HG03439 (cell line): ENCODE measurements at regions not wholly inside any gene's neighbourhood (a gene's known extent, or its start where the extent isn't known, plus 50 kb on each side); places are given as distances from the start of the nearest gene placed in this dataset.
"Not testable (repeated sequence)": the region's sequence is repeated elsewhere in the genome, so short reads cannot be mapped to it uniquely, and the experiment has no call there.

ENCODE experiments used
- ATAC-seq: cut with Tn5 transposase; IDR thresholded peaks from one replicate; pipeline ENCODE4 v1.9.1; 2021; ENCODE audit warnings: mild to moderate bottlenecking, moderate library complexity; ENCODE audit not compliant: unreplicated experiment

- no peak for ATAC-seq
Observed at GRCh38 chr12:28973491-28973890, 175.6 kb upstream of the FAR2 start.

DNA sequence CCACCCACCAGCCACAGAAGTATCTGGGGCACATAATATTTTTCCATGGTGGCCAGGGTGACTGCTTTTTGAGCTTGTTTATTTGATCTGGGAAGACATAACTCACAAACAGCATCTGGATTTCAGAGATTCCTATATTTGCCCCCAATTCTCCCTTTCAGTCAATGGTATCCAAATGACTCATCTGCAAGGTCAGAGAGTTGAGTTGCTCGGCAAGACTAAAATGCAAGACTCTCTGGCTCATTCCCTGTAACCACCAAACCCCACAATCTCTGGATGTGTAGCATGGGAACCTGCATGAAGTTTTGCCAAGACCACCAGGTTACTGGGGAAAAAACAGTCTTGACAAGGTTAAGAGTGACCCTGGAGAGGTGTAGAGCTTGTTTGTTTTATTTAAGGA is 174.9 kb upstream of the FAR2 start:
- no peak for ATAC-seq

- ATAC-seq, result no peak
Observed at GRCh38 chr12:28974883-28975282, 174.2 kb upstream of the FAR2 start.

GRCh38 chr12:28975564-28976340 is 173.3 kb upstream of the FAR2 start:
- ATAC-seq, result no peak

GRCh38 chr12:28980436-28980835 is 168.6 kb upstream of the FAR2 start:
- ATAC-seq, result no peak

- ATAC-seq, result no peak
Observed at GRCh38 chr12:28987538-28988324, 161.3 kb upstream of the FAR2 start.

- ATAC-seq, result no peak
Observed at GRCh38 chr12:28988325-28988704, 160.8 kb upstream of the FAR2 start.

GRCh38 chr12:28991626-28992025 is 157.5 kb upstream of the FAR2 start:
- ATAC-seq, result no peak

- ATAC-seq, result no peak
Observed at GRCh38 chr12:28993720-28994119, 155.4 kb upstream of the FAR2 start.

- no peak for ATAC-seq
Observed at GRCh38 chr12:28994179-28994715, 154.8 kb upstream of the FAR2 start.

DNA sequence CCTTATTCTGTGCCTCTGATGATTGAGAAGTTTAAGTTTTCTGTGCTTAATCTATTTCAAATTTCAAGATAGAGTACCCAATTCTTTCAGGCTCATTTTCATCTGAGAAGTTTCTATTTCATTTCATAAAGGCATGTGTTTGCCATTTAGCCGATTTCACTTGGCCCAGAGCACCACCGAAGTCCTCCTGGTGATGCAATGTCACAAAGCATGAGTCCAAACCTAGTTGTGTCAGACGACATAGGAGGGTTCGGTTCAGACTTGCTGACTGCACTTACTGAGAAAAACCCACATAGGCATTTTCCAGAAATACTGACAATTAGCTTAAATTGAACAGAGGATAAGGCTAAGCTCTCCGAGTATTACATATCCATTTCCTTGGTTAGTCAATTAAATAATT is 152.4 kb upstream of the FAR2 start:
- ATAC-seq, result no peak

DNA sequence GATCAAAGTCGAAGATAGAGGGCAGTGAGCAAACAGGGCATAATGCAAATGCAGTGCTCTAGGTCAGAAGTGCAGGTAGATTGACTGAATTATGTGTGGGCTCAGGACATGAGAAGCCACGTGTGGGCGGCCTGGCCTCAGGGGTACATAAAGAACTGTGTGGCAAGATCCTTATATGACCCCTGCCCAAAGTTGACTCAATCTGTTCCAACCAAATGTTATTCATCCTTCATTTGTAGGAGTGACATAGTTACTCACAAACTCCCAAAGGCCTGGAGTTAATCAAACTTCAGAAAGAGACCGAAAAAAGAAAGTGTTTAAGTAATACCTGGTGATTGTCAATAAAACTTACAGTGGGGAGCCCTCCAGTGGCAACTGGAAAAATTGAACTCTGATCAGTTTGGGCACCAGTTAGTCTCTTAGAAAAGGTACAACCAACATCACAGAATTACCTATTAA is 150.4 kb upstream of the FAR2 start:
- no peak for ATAC-seq

DNA sequence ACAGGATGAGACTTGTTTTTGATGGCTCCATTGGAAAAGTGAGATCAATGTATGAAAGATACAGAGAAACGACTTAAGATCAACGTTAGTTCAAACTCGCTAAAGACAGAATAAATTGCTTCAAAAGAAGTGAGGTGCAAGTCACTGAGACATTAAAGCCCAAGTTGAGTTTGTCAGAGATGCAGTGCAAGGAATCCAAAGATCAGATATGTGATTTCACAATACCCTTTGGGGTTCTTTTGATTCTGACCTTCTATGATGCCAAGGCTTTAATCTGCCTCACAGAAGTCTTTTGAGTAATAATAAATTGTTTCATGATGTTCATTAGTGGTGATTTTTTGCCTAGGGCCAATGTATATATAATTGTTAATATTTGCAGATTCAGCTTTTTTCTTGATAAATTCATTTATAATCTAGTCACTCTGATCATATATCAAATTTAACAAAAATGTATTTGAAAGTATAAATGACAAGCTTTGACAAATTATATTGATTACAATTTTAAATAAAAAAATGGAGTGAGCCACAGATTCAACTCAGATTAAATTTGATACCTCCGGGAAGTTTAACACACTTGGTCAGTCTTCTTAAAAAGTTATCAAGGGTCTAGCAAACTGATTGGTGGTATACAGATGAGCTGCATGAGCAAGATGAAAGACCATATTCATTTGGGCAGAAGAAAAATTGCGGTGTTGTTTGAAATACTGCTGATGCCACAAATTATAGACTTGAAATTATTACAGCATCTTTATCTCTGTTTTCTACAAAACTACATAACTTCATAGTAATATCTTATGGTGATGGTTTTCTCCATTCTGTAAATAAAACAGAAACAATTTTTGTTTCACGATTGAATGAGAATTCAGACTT is 144.8 kb upstream of the FAR2 start:
- no peak for ATAC-seq

GRCh38 chr12:29004936-29005304 is 144.2 kb upstream of the FAR2 start:
- ATAC-seq, result no peak

GRCh38 chr12:29008786-29009185 is 140.3 kb upstream of the FAR2 start:
- ATAC-seq, result no peak

GRCh38 chr12:29012673-29013072 is 136.4 kb upstream of the FAR2 start:
- no peak for ATAC-seq

DNA sequence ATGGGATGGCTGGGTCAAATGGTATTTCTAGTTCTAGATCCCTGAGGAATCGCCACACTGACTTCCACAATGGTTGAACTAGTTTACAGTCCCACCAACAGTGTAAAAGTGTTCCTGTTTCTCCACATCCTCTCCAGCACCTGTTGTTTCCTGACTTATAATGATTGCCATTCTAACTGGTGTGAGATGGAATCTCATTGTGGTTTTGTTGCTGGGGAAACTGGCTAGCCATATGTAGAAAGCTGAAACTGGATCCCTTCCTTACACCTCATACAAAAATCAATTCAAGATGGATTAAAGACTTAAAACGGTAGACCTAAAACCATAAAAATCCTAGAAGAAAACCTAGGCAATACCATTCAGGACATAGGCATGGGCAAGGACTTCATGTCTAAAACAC is 131.5 kb upstream of the FAR2 start:
- not testable (repeated sequence) for ATAC-seq

DNA sequence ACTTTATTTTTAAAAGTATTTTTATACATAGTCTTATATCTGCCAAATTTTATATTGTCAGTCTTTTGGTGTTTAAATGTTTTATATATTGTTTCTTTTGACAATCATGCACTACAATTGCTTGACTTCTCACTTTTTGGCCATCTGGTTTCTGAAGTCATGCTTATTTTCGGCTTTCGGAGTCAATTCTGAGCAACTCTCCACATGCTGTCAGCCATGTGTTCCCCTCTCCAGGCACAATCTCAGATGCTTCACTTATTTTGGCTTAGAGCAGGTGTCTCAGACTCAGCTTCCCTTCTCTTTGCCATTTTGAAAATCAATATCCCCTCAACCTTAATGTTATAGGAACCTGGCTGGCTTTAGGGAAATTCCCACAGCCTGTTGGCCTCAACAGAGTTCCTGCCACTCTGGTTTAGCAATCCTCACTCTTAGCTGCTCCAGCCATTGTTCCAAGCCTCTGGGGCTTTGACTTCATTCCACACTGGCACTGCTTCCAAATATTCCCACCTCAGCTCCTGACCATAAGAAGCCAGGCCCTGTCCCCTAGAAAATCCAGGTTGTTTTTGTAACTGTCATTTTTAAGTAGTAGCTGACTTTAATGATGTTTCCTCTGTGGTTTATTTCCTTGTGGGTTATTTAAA is 125.5 kb upstream of the FAR2 start:
- no peak for ATAC-seq

DNA sequence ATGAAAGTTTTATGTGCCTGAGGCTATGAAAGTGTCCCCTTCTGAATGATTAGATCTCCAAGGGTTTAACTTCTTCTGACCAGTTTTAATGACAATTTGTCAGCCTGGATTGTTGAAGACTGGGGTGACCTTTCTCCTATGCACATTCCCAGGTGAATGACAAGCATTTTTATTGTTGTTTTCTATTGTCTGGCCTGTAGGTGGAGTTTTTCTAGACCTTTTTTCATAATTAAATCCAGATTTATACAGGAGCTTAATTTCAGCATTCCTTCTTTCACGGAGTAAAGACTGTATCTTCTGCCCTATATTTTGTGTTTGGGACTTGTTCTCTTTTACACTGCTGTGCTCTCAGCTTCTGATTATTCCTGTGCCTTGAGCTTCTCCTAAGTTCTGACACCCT is 125.0 kb upstream of the FAR2 start:
- ATAC-seq, result no peak

- no peak for ATAC-seq
Observed at GRCh38 chr12:29025937-29026336, 123.1 kb upstream of the FAR2 start.

GRCh38 chr12:29026419-29026818 is 122.7 kb upstream of the FAR2 start:
- ATAC-seq, result no peak
